SK-N-SH (cell line): ENCODE measurements at regions not wholly inside any gene's neighbourhood (a gene's known extent, or its start where the extent isn't known, plus 50 kb on each side); places are given as distances from the start of the nearest gene placed in this dataset.

ENCODE experiments used
- CHD2 ChIP-seq: fragments of 150-350 bp; IDR thresholded peaks from 2 replicates; pipeline ENCODE4 v1.6.1; 2018; ENCODE audit warnings: low read length; ENCODE audit not compliant: partially characterized antibody
- ELF1 ChIP-seq: IDR thresholded peaks from 2 replicates; pipeline ENCODE4 v1.4.0; 2012
- EP300 ChIP-seq, 2 experiments: IDR thresholded peaks; 2 replicates each; pipeline versions ENCODE4 v1.4.0 to v1.6.1; 2012; ENCODE audit warnings: borderline replicate concordance in 1 of 2, low read depth in 1 of 2, low read length in 1 of 2
- EZH2phosphoT487 ChIP-seq: fragments of 200-600 bp; sonication (generic); IDR thresholded peaks from 2 replicates; pipeline ENCODE4 v1.6.1; 2017; ENCODE audit warnings: low read depth, mixed run types, mild to moderate bottlenecking, antibody characterized with exemption, moderate library complexity, borderline replicate concordance
- GABPA ChIP-seq: IDR thresholded peaks from 2 replicates; pipeline ENCODE4 v1.4.0; 2012; ENCODE audit warnings: low read depth, mild to moderate bottlenecking
- MXI1 ChIP-seq: IDR thresholded peaks from 2 replicates; pipeline ENCODE4 v1.6.1; 2012; ENCODE audit warnings: mild to moderate bottlenecking, low read depth, low read length, improper control_type of control experiment
- NRF1 ChIP-seq: IDR thresholded peaks from 2 replicates; pipeline ENCODE4 v1.6.1; 2012; ENCODE audit warnings: low read depth, mild to moderate bottlenecking, low read length
- POLR2AphosphoS5 ChIP-seq: IDR thresholded peaks from 2 replicates; pipeline ENCODE4 v1.6.1; 2012; ENCODE audit warnings: low read depth, low read length
- TEAD4 ChIP-seq: IDR thresholded peaks from 2 replicates; pipeline ENCODE4 v1.4.0; 2012; ENCODE audit warnings: mild to moderate bottlenecking, borderline replicate concordance; ENCODE audit not compliant: insufficient read depth
- YY1 ChIP-seq: IDR thresholded peaks from 2 replicates; pipeline ENCODE4 v1.4.0; 2012; ENCODE audit warnings: low read depth, mild to moderate bottlenecking
- TF ChIP-seq, protein P1 (sequence below): fragments of 200-600 bp; sonication (generic); IDR thresholded peaks from 2 replicates; pipeline ENCODE4 v1.6.1; 2017; ENCODE audit warnings: antibody characterized with exemption, mild to moderate bottlenecking, moderate library complexity
- TF ChIP-seq, protein P2 (sequence below): IDR thresholded peaks from 2 replicates; pipeline ENCODE4 v1.4.0; 2012; ENCODE audit warnings: low read depth, borderline replicate concordance
- TF ChIP-seq, protein P3 (sequence below): fragments of 150-350 bp; IDR thresholded peaks from 2 replicates; pipeline ENCODE4 v1.6.1; 2017; ENCODE audit warnings: antibody characterized with exemption, low read length, low read depth, borderline replicate concordance
- TF ChIP-seq, protein P4 (sequence below): IDR thresholded peaks from 2 replicates; pipeline ENCODE4 v1.6.1; 2012; ENCODE audit warnings: mild to moderate bottlenecking, low read depth, low read length, moderate library complexity

DNA sequence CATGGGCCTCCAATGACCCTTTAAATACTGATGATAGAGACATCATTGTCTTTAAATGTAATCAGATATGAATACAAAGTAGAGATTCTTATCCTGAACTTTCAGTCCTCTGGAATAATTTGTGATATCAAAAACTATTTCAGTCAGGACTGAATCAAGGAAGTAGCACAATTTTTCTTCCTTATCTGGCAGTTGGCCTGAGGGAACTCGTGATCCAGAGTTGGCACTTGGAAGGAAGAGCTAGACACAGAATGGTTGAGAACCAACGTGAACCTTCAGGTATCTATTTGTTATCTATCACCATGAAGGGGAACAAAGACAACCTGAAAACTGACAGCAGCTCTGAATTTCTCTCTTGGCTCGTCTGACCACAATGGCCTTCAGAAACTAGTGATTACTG lies 269.3 kb downstream of the PRDM9 start:
- TF ChIP-seq, protein P1, sequence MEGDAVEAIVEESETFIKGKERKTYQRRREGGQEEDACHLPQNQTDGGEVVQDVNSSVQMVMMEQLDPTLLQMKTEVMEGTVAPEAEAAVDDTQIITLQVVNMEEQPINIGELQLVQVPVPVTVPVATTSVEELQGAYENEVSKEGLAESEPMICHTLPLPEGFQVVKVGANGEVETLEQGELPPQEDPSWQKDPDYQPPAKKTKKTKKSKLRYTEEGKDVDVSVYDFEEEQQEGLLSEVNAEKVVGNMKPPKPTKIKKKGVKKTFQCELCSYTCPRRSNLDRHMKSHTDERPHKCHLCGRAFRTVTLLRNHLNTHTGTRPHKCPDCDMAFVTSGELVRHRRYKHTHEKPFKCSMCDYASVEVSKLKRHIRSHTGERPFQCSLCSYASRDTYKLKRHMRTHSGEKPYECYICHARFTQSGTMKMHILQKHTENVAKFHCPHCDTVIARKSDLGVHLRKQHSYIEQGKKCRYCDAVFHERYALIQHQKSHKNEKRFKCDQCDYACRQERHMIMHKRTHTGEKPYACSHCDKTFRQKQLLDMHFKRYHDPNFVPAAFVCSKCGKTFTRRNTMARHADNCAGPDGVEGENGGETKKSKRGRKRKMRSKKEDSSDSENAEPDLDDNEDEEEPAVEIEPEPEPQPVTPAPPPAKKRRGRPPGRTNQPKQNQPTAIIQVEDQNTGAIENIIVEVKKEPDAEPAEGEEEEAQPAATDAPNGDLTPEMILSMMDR, result no peak
- TF ChIP-seq, protein P2, sequence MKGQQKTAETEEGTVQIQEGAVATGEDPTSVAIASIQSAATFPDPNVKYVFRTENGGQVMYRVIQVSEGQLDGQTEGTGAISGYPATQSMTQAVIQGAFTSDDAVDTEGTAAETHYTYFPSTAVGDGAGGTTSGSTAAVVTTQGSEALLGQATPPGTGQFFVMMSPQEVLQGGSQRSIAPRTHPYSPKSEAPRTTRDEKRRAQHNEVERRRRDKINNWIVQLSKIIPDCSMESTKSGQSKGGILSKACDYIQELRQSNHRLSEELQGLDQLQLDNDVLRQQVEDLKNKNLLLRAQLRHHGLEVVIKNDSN, result no peak
- TF ChIP-seq TEAD4 (no peak), CHD2 (no peak), GABPA (no peak), EP300 (IDR thresholded peaks at IDR 0.05; ENCODE audit: borderline replicate concordance in 1 of 2, low read depth in 1 of 2, low read length in 1 of 2) (no peak), YY1 (no peak), NRF1 (no peak), EZH2phosphoT487 (no peak), ELF1 (no peak), MXI1 (no peak), POLR2AphosphoS5 (no peak)
- TF ChIP-seq, protein P3, sequence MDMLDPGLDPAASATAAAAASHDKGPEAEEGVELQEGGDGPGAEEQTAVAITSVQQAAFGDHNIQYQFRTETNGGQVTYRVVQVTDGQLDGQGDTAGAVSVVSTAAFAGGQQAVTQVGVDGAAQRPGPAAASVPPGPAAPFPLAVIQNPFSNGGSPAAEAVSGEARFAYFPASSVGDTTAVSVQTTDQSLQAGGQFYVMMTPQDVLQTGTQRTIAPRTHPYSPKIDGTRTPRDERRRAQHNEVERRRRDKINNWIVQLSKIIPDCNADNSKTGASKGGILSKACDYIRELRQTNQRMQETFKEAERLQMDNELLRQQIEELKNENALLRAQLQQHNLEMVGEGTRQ, result no peak
- TF ChIP-seq, protein P4, sequence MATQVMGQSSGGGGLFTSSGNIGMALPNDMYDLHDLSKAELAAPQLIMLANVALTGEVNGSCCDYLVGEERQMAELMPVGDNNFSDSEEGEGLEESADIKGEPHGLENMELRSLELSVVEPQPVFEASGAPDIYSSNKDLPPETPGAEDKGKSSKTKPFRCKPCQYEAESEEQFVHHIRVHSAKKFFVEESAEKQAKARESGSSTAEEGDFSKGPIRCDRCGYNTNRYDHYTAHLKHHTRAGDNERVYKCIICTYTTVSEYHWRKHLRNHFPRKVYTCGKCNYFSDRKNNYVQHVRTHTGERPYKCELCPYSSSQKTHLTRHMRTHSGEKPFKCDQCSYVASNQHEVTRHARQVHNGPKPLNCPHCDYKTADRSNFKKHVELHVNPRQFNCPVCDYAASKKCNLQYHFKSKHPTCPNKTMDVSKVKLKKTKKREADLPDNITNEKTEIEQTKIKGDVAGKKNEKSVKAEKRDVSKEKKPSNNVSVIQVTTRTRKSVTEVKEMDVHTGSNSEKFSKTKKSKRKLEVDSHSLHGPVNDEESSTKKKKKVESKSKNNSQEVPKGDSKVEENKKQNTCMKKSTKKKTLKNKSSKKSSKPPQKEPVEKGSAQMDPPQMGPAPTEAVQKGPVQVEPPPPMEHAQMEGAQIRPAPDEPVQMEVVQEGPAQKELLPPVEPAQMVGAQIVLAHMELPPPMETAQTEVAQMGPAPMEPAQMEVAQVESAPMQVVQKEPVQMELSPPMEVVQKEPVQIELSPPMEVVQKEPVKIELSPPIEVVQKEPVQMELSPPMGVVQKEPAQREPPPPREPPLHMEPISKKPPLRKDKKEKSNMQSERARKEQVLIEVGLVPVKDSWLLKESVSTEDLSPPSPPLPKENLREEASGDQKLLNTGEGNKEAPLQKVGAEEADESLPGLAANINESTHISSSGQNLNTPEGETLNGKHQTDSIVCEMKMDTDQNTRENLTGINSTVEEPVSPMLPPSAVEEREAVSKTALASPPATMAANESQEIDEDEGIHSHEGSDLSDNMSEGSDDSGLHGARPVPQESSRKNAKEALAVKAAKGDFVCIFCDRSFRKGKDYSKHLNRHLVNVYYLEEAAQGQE, result no peak
